GM23338 (cell line): ENCODE measurements at regions not wholly inside any gene's neighbourhood (a gene's known extent, or its start where the extent isn't known, plus 50 kb on each side); places are given as distances from the start of the nearest gene placed in this dataset.

Experiments used
- ATAC-seq: fragments of 200-7000 bp; cut with Tn5 transposase; 3 replicates; pipeline ENCODE4 v1.9.1; 2020
- DNase-seq: peaks from one replicate; pipeline ENCODE4 v3.0.0-alpha.2; 2015; ENCODE audit warnings: low spot score
- H2AFZ ChIP-seq: fragments of 200-600 bp; sonication (generic); 2 replicates; pipeline ENCODE4 v1.8.0; 2016; ENCODE audit warnings: antibody characterized with exemption, mild to moderate bottlenecking, moderate library complexity
- H3F3A ChIP-seq: fragments of 200-600 bp; sonication (generic); replicated peaks from 2 replicates; pipeline ENCODE4 v1.8.0; 2017; ENCODE audit warnings: antibody characterized with exemption, mixed run types, low read depth
- H3K27ac ChIP-seq: fragments of 200-600 bp; sonication (generic); 2 replicates; pipeline ENCODE4 v1.6.1; 2016; ENCODE audit warnings: low read depth
- H3K27me3 ChIP-seq: fragments of 200-600 bp; sonication (generic); 2 replicates; pipeline ENCODE4 v1.8.0; 2016; ENCODE audit warnings: mild to moderate bottlenecking, mixed run types, moderate library complexity; ENCODE audit not compliant: insufficient read depth
- H3K36me3 ChIP-seq: fragments of 200-600 bp; sonication (generic); 2 replicates; pipeline ENCODE4 v1.8.0; 2016; ENCODE audit warnings: mild to moderate bottlenecking; ENCODE audit not compliant: insufficient read depth
- H3K4me1 ChIP-seq: fragments of 200-600 bp; sonication (generic); 2 replicates; pipeline ENCODE4 v1.8.0; 2016; ENCODE audit warnings: mild to moderate bottlenecking, moderate library complexity; ENCODE audit not compliant: insufficient read depth
- H3K4me2 ChIP-seq: fragments of 200-600 bp; sonication (generic); 2 replicates; pipeline ENCODE4 v1.7.1; 2017; ENCODE audit warnings: mixed run types
- H3K4me3 ChIP-seq: fragments of 200-600 bp; sonication (generic); 2 replicates; pipeline ENCODE4 v1.6.1; 2016; ENCODE audit warnings: mixed run types
- H3K79me2 ChIP-seq: fragments of 200-600 bp; sonication (generic); replicated peaks from 2 replicates; pipeline ENCODE4 v1.8.0; 2017; ENCODE audit warnings: mild to moderate bottlenecking; ENCODE audit not compliant: insufficient read depth
- H3K9me2 ChIP-seq: fragments of 200-600 bp; sonication (generic); 2 replicates; pipeline ENCODE4 v1.8.0; 2017; ENCODE audit not compliant: insufficient read depth
- H4K20me1 ChIP-seq: fragments of 200-600 bp; sonication (generic); replicated peaks from 2 replicates; pipeline ENCODE4 v1.8.0; 2017; ENCODE audit warnings: mild to moderate bottlenecking; ENCODE audit not compliant: insufficient read depth
- H3K27ac Mint-ChIP-seq: 2 replicates; pipeline ENCODE4 v1.8.0; 2020; ENCODE audit warnings: inconsistent platforms, mild to moderate bottlenecking, moderate library complexity, mixed read lengths
- H3K27me3 Mint-ChIP-seq: 3 replicates; pipeline ENCODE4 v1.8.0; 2022; ENCODE audit warnings: low read depth, mild to moderate bottlenecking, moderate library complexity, mixed read lengths, inconsistent platforms; ENCODE audit not compliant: insufficient read depth, poor library complexity
- H3K36me3 Mint-ChIP-seq: 3 replicates; pipeline ENCODE4 v1.8.0; 2021; ENCODE audit warnings: low read depth, mild to moderate bottlenecking, inconsistent platforms, moderate library complexity, mixed read lengths
- H3K4me1 Mint-ChIP-seq: 3 replicates; pipeline ENCODE4 v1.8.0; 2020; ENCODE audit warnings: mild to moderate bottlenecking, inconsistent platforms, mixed read lengths
- H3K4me3 Mint-ChIP-seq: 3 replicates; pipeline ENCODE4 v1.8.0; 2021; ENCODE audit warnings: moderate library complexity, mild to moderate bottlenecking, inconsistent platforms, mixed read lengths
- H3K9me3 Mint-ChIP-seq: 3 replicates; pipeline ENCODE4 v1.8.0; 2020; ENCODE audit warnings: moderate library complexity, mild to moderate bottlenecking, inconsistent platforms, mixed read lengths
- ETS1 ChIP-seq: IDR thresholded peaks from 2 replicates; pipeline ENCODE4 v1.6.1; 2016; ENCODE audit warnings: antibody characterized with exemption
- EZH2 ChIP-seq: fragments of 200-600 bp; sonication (generic); IDR thresholded peaks from one replicate; pipeline ENCODE4 v1.8.0; 2017; ENCODE audit warnings: antibody characterized with exemption, mild to moderate bottlenecking, low read depth; ENCODE audit not compliant: unreplicated experiment
- JUNB ChIP-seq: IDR thresholded peaks from one replicate; pipeline ENCODE4 v1.6.1; 2016; ENCODE audit warnings: antibody characterized with exemption; ENCODE audit not compliant: unreplicated experiment
- NANOG ChIP-seq: IDR thresholded peaks from 2 replicates; pipeline ENCODE4 v1.6.1; 2016; ENCODE audit warnings: antibody characterized with exemption, borderline replicate concordance
- ZNF331 ChIP-seq: fragments of 250-450 bp; sonication (Bioruptor Pico); IDR thresholded peaks from 2 replicates; pipeline ENCODE4 v1.5.0; 2020; ENCODE audit warnings: low read depth, mild to moderate bottlenecking, moderate library complexity
- ZNF462 ChIP-seq: fragments of 250-450 bp; sonication (Bioruptor Pico); IDR thresholded peaks from 2 replicates; pipeline ENCODE4 v1.5.0; 2020; ENCODE audit warnings: mild to moderate bottlenecking, moderate library complexity
- TF ChIP-seq, protein P1 (sequence below): IDR thresholded peaks from one replicate; pipeline ENCODE4 v1.6.1; 2018; ENCODE audit warnings: antibody characterized with exemption; ENCODE audit not compliant: unreplicated experiment

DNA sequence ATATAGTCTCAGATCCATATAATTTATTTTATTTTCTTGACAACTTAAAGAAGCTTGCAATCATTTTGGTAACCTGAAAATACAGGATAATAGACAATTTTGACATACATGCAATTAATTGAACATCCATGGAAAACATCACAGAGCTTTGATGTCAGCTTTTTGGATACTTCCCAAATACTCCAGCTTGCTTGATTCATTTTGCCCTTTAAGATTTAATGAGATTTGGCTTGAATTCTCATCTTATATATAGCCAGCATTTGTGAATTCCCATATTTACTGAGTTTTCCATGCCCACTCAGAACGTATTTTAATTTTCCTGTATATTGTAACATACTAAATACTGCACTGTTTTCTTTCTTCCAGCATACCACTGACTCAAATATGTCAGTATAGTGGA lies 803.0 kb upstream of the MGAT4C start:
- H3K4me1 Mint-ChIP-seq, result no peaks in the 10 kb centered on the region
- no peaks in the 10 kb centered on the region for H3F3A ChIP-seq
- no peaks in the 10 kb centered on the region for H3K27me3 ChIP-seq
- no peaks in the 10 kb centered on the region for H3K4me1 ChIP-seq
- no peak overlapping the region for H3K4me3 ChIP-seq
- no peak overlapping the region for H3K4me3 Mint-ChIP-seq
- no peaks in the 10 kb centered on the region for H3K27me3 Mint-ChIP-seq
- no peak overlapping the region for H3K27ac ChIP-seq
- H2AFZ ChIP-seq, result no peak overlapping the region
- H3K4me2 ChIP-seq, result no peak overlapping the region
- no peaks in the 10 kb centered on the region for H4K20me1 ChIP-seq
- peaks cover 4% of the 10 kb centered on the region; the same call in 1 of the 3 replicates for H3K9me3 Mint-ChIP-seq
- ATAC-seq, result no peak
- no peaks in the 10 kb centered on the region for H3K79me2 ChIP-seq
- DNase-seq, result no peak
- no peak overlapping the region for H3K27ac Mint-ChIP-seq
- no peaks in the 10 kb centered on the region for H3K36me3 Mint-ChIP-seq
- no peaks in the 10 kb centered on the region for H3K36me3 ChIP-seq
- H3K9me2 ChIP-seq, result no peaks in the 10 kb centered on the region
- TF ChIP-seq NANOG, result no peak
- TF ChIP-seq, protein P1, sequence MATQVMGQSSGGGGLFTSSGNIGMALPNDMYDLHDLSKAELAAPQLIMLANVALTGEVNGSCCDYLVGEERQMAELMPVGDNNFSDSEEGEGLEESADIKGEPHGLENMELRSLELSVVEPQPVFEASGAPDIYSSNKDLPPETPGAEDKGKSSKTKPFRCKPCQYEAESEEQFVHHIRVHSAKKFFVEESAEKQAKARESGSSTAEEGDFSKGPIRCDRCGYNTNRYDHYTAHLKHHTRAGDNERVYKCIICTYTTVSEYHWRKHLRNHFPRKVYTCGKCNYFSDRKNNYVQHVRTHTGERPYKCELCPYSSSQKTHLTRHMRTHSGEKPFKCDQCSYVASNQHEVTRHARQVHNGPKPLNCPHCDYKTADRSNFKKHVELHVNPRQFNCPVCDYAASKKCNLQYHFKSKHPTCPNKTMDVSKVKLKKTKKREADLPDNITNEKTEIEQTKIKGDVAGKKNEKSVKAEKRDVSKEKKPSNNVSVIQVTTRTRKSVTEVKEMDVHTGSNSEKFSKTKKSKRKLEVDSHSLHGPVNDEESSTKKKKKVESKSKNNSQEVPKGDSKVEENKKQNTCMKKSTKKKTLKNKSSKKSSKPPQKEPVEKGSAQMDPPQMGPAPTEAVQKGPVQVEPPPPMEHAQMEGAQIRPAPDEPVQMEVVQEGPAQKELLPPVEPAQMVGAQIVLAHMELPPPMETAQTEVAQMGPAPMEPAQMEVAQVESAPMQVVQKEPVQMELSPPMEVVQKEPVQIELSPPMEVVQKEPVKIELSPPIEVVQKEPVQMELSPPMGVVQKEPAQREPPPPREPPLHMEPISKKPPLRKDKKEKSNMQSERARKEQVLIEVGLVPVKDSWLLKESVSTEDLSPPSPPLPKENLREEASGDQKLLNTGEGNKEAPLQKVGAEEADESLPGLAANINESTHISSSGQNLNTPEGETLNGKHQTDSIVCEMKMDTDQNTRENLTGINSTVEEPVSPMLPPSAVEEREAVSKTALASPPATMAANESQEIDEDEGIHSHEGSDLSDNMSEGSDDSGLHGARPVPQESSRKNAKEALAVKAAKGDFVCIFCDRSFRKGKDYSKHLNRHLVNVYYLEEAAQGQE, result no peak
- TF ChIP-seq EZH2, result no peak

GRCh38 chr12:87054226-87054625 lies 798.0 kb upstream of the MGAT4C start:
- H3K4me3 Mint-ChIP-seq, result no peak overlapping the region
- Histone ChIP-seq H3F3A (no peaks in the 10 kb centered on the region), H3K79me2 (no peaks in the 10 kb centered on the region), H3K27me3 (no peaks in the 10 kb centered on the region), H2AFZ (no peak overlapping the region), H3K27ac (no peak overlapping the region), H3K36me3 (no peaks in the 10 kb centered on the region), H3K4me2 (no peak overlapping the region), H3K4me3 (no peak overlapping the region), H3K4me1 (no peaks in the 10 kb centered on the region), H3K9me2 (no peaks in the 10 kb centered on the region), H4K20me1 (no peaks in the 10 kb centered on the region)
- DNase-seq (no peak), ATAC-seq (no peak)
- no peak overlapping the region for H3K27ac Mint-ChIP-seq
- H3K27me3 Mint-ChIP-seq, result no peaks in the 10 kb centered on the region
- peaks cover 6% of the 10 kb centered on the region; the same call in 2 of the 3 replicates for H3K4me1 Mint-ChIP-seq
- no peaks in the 10 kb centered on the region for H3K9me3 Mint-ChIP-seq
- H3K36me3 Mint-ChIP-seq, result no peaks in the 10 kb centered on the region
- TF ChIP-seq JUNB (no peak), ETS1 (no peak), ZNF462 (no peak), ZNF331 (CRISPR knock-in tag) (no peak), EZH2 (no peak)
- TF ChIP-seq, protein P1, result no peak
